ENCODE measurements at regions not wholly inside any gene's neighbourhood (a gene's known extent, or its start where the extent isn't known, plus 50 kb on each side); places are given as distances from the start of the nearest gene placed in this dataset.

DNA sequence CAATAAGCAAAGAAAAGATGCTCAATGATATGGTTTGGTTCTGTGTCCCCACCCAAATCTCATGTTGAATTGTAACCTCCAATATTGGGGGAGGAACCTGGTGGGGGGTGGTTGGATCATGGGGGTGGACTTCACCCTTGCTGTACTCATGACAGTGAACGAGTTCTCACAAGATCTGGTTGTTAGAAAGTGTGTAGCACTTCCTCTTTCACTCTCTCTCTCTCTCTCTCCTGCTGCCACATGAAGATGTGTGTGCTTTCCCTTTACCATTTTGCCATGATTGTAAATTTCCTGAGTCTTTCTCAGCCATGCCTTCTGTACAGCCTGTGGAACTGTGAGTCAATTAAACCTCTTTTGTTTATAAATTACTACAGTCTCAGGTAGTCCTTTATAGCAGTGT, 248.4 kb downstream of the HHIPL2 start:
- no peaks in the 10 kb centered on the region for H3K36me3 ChIP-seq (ENCODE audit: control insufficient read depth, insufficient read depth, low read length)
- no peaks in the 10 kb centered on the region for H3K79me2 ChIP-seq
- TF ChIP-seq, protein P1, sequence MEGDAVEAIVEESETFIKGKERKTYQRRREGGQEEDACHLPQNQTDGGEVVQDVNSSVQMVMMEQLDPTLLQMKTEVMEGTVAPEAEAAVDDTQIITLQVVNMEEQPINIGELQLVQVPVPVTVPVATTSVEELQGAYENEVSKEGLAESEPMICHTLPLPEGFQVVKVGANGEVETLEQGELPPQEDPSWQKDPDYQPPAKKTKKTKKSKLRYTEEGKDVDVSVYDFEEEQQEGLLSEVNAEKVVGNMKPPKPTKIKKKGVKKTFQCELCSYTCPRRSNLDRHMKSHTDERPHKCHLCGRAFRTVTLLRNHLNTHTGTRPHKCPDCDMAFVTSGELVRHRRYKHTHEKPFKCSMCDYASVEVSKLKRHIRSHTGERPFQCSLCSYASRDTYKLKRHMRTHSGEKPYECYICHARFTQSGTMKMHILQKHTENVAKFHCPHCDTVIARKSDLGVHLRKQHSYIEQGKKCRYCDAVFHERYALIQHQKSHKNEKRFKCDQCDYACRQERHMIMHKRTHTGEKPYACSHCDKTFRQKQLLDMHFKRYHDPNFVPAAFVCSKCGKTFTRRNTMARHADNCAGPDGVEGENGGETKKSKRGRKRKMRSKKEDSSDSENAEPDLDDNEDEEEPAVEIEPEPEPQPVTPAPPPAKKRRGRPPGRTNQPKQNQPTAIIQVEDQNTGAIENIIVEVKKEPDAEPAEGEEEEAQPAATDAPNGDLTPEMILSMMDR (IDR thresholded peaks at IDR 0.05) = no peak
- H3K4me2 ChIP-seq (ENCODE audit: low read length) = no peak overlapping the region
- H3K9ac ChIP-seq = no peak overlapping the region
- no peaks in the 10 kb centered on the region for H3K9me3 ChIP-seq (ENCODE audit: control insufficient read depth, low read length)
- no peaks in the 10 kb centered on the region for H3K4me1 ChIP-seq
- H3K27me3 ChIP-seq (ENCODE audit: control insufficient read depth, insufficient read depth, low read length) = no peaks in the 10 kb centered on the region
- H2AFZ ChIP-seq = no peak overlapping the region
- H3K27ac ChIP-seq = no peak overlapping the region
- no peak overlapping the region for H3K4me3 ChIP-seq (ENCODE audit: low read depth, low read length)

DNA sequence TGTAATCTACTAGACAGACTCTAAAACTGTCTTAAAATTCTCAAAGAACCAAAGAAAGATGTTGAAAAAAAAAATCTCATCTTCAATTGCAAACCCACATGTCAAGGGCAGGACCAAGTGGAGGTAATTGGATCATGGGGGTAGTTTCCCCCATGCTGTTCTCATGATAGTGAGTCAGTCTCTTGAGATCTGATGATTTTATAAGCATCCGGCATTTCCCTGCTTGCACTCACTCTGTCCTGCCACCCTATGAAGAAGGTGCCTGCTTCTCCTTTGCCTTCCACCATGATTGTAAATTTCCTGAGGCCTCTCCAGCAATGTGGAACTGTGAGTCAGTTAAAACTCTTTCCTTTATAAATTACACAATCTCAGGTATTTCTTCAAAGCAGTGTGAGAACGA, 257.0 kb downstream of the HHIPL2 start:
- no peaks in the 10 kb centered on the region for H3K9me3 ChIP-seq (ENCODE audit: control insufficient read depth, low read length)
- no peak overlapping the region for H3K4me3 ChIP-seq (ENCODE audit: low read depth, low read length)
- no peaks in the 10 kb centered on the region for H3K27me3 ChIP-seq (ENCODE audit: control insufficient read depth, insufficient read depth, low read length)
- TF ChIP-seq, protein P1 (IDR thresholded peaks at IDR 0.05) = no peak
- no peaks in the 10 kb centered on the region for H3K4me1 ChIP-seq
- no peaks in the 10 kb centered on the region for H3K79me2 ChIP-seq
- H3K27ac ChIP-seq = no peak overlapping the region
- no peak overlapping the region for H2AFZ ChIP-seq
- H3K36me3 ChIP-seq (ENCODE audit: control insufficient read depth, insufficient read depth, low read length) = no peaks in the 10 kb centered on the region
- no peak overlapping the region for H3K4me2 ChIP-seq (ENCODE audit: low read length)
- no peak overlapping the region for H3K9ac ChIP-seq

DNA sequence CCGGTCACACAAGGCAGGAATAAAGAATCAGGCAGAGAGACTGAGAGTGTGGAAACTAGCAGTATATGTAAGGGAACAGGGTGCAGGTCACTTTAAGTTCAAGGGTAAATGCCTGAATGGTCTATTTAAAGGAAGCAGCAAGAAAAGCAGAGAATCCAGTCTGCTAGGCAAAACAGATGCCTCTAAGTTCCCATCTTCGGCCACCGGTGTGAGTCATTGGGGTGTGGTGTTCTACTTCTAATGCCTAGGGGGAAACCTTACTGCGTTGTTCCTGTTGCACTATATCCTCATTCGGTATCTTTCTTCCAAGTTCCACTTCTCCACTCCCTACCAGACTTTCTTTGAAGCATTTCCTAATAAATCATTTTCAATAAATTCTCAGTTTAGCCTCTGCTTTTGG, 259.9 kb downstream of the HHIPL2 start:
- TF ChIP-seq, protein P1 (IDR thresholded peaks at IDR 0.05) = no peak
- Histone ChIP-seq H3K4me2 (ENCODE audit: low read length) (no peak overlapping the region), H3K27ac (no peak overlapping the region), H3K9me3 (ENCODE audit: control insufficient read depth, low read length) (no peaks in the 10 kb centered on the region), H3K4me3 (ENCODE audit: low read depth, low read length) (no peak overlapping the region), H3K4me1 (no peaks in the 10 kb centered on the region), H2AFZ (no peak overlapping the region), H3K36me3 (ENCODE audit: control insufficient read depth, insufficient read depth, low read length) (no peaks in the 10 kb centered on the region), H3K79me2 (no peaks in the 10 kb centered on the region), H3K9ac (no peak overlapping the region), H3K27me3 (ENCODE audit: control insufficient read depth, insufficient read depth, low read length) (no peaks in the 10 kb centered on the region)

DNA sequence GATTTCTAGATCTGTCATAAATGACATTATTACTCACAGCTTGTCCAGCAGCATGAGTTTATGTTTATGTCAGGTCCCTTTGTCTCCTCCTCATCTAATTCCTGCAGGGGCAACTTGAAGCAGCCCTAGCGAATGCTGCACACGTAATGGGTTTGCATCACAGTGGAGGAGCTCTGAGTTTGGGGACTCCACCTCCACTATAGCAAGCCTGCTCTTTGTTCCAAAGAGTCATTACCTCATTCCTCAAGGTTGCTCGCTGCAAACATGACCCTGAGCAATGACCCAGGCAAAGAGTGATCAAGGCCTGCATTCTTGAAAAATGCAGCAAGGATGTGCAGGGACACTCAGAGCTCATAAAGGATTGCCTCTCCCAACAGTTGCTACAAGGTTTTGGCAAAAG, 261.9 kb downstream of the HHIPL2 start:
- Histone ChIP-seq H3K4me1 (no peaks in the 10 kb centered on the region), H3K4me2 (ENCODE audit: low read length) (no peak overlapping the region), H3K9ac (no peak overlapping the region), H3K27ac (no peak overlapping the region), H3K9me3 (ENCODE audit: control insufficient read depth, low read length) (no peaks in the 10 kb centered on the region), H3K27me3 (ENCODE audit: control insufficient read depth, insufficient read depth, low read length) (no peaks in the 10 kb centered on the region), H3K36me3 (ENCODE audit: control insufficient read depth, insufficient read depth, low read length) (no peaks in the 10 kb centered on the region), H3K4me3 (ENCODE audit: low read depth, low read length) (no peak overlapping the region), H2AFZ (no peak overlapping the region), H3K79me2 (no peaks in the 10 kb centered on the region)
- TF ChIP-seq, protein P1 (IDR thresholded peaks at IDR 0.05) = no peak

DNA sequence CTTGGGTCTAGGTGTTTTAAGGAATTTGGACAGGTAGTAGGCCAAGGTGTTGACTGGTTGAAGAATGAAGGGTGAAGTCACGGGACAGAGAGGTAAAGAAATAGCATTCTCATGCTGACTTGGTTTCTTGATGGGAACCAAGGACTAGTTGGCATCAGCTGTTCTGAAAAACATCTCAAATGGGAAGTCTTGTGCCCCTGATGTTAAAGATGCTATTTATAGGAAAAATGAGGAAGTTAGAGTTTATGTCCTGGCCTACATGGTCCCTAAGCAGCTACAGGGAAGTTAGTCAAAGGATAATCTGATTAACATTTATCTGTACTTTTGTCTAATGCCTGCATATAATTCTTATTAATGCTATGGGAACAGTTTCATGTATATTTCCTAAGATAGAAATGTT, 262.4 kb downstream of the HHIPL2 start:
- no peaks in the 10 kb centered on the region for H3K79me2 ChIP-seq
- H2AFZ ChIP-seq = no peak overlapping the region
- TF ChIP-seq, protein P1 (IDR thresholded peaks at IDR 0.05) = no peak
- no peaks in the 10 kb centered on the region for H3K4me1 ChIP-seq
- no peaks in the 10 kb centered on the region for H3K9me3 ChIP-seq (ENCODE audit: control insufficient read depth, low read length)
- H3K4me3 ChIP-seq (ENCODE audit: low read depth, low read length) = no peak overlapping the region
- H3K4me2 ChIP-seq (ENCODE audit: low read length) = no peak overlapping the region
- no peak overlapping the region for H3K27ac ChIP-seq
- H3K36me3 ChIP-seq (ENCODE audit: control insufficient read depth, insufficient read depth, low read length) = no peaks in the 10 kb centered on the region
- H3K27me3 ChIP-seq (ENCODE audit: control insufficient read depth, insufficient read depth, low read length) = no peaks in the 10 kb centered on the region
- H3K9ac ChIP-seq = no peak overlapping the region
